MM.1S (cell line): ENCODE measurements at regions not wholly inside any gene's neighbourhood (a gene's known extent, or its start where the extent isn't known, plus 50 kb on each side); places are given as distances from the start of the nearest gene placed in this dataset.

Experiments used
- DNase-seq: peaks from one replicate; pipeline ENCODE4 v3.0.0-alpha.2; 2015
- H2AFZ ChIP-seq: fragments of 300-600 bp; sonication (generic); 2 replicates; pipeline ENCODE4 v1.6.0; 2016; ENCODE audit warnings: antibody characterized with exemption, low read length
- H3F3A ChIP-seq: fragments of 300-600 bp; sonication (generic); 2 replicates; pipeline ENCODE4 v1.6.1; 2016; ENCODE audit warnings: mild to moderate bottlenecking, antibody characterized with exemption, low read length, moderate library complexity, mixed read lengths; ENCODE audit not compliant: insufficient read depth
- H3K27ac ChIP-seq: fragments of 300-600 bp; sonication (generic); 2 replicates; pipeline ENCODE4 v1.5.1; 2016; ENCODE audit warnings: mild to moderate bottlenecking, low read length
- H3K27me3 ChIP-seq: fragments of 300-600 bp; sonication (generic); replicated peaks from 2 replicates; pipeline ENCODE4 v1.6.0; 2016; ENCODE audit warnings: low read length; ENCODE audit not compliant: insufficient read depth
- H3K36me3 ChIP-seq: fragments of 300-600 bp; sonication (generic); replicated peaks from 2 replicates; pipeline ENCODE4 v1.6.1; 2016; ENCODE audit warnings: mild to moderate bottlenecking, low read length, mixed read lengths; ENCODE audit not compliant: insufficient read depth
- H3K4me1 ChIP-seq: fragments of 300-600 bp; sonication (generic); 2 replicates; pipeline ENCODE4 v1.6.1; 2016; ENCODE audit warnings: low read length, mixed read lengths
- H3K4me2 ChIP-seq: fragments of 300-600 bp; sonication (generic); 2 replicates; pipeline ENCODE4 v1.6.0; 2016; ENCODE audit warnings: low read depth, low read length
- H3K4me3 ChIP-seq: fragments of 300-600 bp; sonication (generic); 2 replicates; pipeline ENCODE4 v1.5.1; 2016; ENCODE audit warnings: low read length, mixed read lengths
- H3K79me2 ChIP-seq: fragments of 300-600 bp; sonication (generic); 2 replicates; pipeline ENCODE4 v1.6.1; 2016; ENCODE audit warnings: mixed run types, low read length, mixed read lengths
- H3K9ac ChIP-seq: fragments of 300-600 bp; sonication (generic); 2 replicates; pipeline ENCODE4 v1.6.1; 2016; ENCODE audit warnings: low read length, mixed read lengths
- H3K9me2 ChIP-seq: fragments of 300-600 bp; sonication (generic); replicated peaks from 2 replicates; pipeline ENCODE4 v1.6.1; 2016; ENCODE audit warnings: mild to moderate bottlenecking, low read length, mixed read lengths; ENCODE audit not compliant: insufficient read depth
- H3K9me3 ChIP-seq: fragments of 300-600 bp; sonication (generic); replicated peaks from 2 replicates; pipeline ENCODE4 v1.6.1; 2016; ENCODE audit warnings: mild to moderate bottlenecking, low read length, mixed read lengths; ENCODE audit not compliant: insufficient read depth
- H4K20me1 ChIP-seq: fragments of 300-600 bp; sonication (generic); 2 replicates; pipeline ENCODE4 v1.6.1; 2016; ENCODE audit warnings: mild to moderate bottlenecking, low read length, moderate library complexity, mixed read lengths; ENCODE audit not compliant: insufficient read depth
- CTCF ChIP-seq: fragments of 300-600 bp; sonication (generic); IDR thresholded peaks from 2 replicates; pipeline ENCODE4 v1.5.1; 2016; ENCODE audit warnings: antibody characterized with exemption, low read length, mixed read lengths
- EZH2 ChIP-seq: fragments of 300-600 bp; sonication (generic); optimal IDR thresholded peaks from 2 replicates; pipeline ENCODE3; 2017; ENCODE audit warnings: low read depth, mild to moderate bottlenecking, antibody characterized with exemption, low read length, mixed read lengths
- EZH2phosphoT487 ChIP-seq: fragments of 300-600 bp; sonication (generic); IDR thresholded peaks from 2 replicates; pipeline ENCODE4 v1.6.1; 2018; ENCODE audit warnings: antibody characterized with exemption, low read length

GRCh38 chr15:70439304-70439877 is 324.0 kb downstream of the UACA start:
- Histone ChIP-seq H3K9me3 (no peaks in the 10 kb centered on the region), H3F3A (peaks cover 32% of the 10 kb centered on the region), H2AFZ (no peak overlapping the region), H3K9me2 (no peaks in the 10 kb centered on the region), H3K36me3 (no peaks in the 10 kb centered on the region), H3K79me2 (no peaks in the 10 kb centered on the region), H3K27ac (no peak overlapping the region), H3K9ac (no peak overlapping the region), H3K27me3 (no peaks in the 10 kb centered on the region), H3K4me2 (no peak overlapping the region), H3K4me1 (peaks cover 36% of the 10 kb centered on the region), H4K20me1 (no peaks in the 10 kb centered on the region), H3K4me3 (no peak overlapping the region)
- no peak for TF ChIP-seq EZH2
- no peak for TF ChIP-seq CTCF
- no peak for TF ChIP-seq EZH2phosphoT487
- no peak for DNase-seq

DNA sequence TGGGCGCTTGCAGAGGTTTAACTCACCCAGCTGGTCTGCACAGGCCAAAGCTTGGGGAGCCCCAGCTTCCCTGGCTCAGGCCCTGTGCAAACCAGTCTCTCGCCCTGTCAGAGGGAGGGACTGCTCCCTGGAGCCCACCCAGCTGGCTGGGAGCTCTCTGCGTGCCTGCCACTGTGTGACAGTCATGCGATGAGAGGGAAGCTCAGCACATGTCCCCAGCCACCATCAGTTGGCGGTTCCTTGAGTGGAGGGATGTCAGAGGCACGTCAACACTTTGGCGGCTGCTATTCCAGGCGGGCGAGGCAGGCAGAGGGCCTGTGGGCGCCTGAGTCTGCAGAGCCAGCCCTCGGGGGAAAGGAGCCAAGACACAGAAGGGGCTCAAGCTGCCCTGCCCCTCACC is 324.6 kb downstream of the UACA start:
- no peaks in the 10 kb centered on the region for H3K9me3 ChIP-seq
- no peaks in the 10 kb centered on the region for H3K79me2 ChIP-seq
- no peak overlapping the region for H3K4me2 ChIP-seq
- no peak for DNase-seq
- H2AFZ ChIP-seq = no peak overlapping the region
- peaks cover 42% of the 10 kb centered on the region for H3K4me1 ChIP-seq
- no peaks in the 10 kb centered on the region for H3K27me3 ChIP-seq
- TF ChIP-seq EZH2phosphoT487 (no peak), CTCF (no peak), EZH2 (no peak)
- no peak overlapping the region for H3K9ac ChIP-seq
- peaks cover 37% of the 10 kb centered on the region for H3F3A ChIP-seq
- no peak overlapping the region for H3K4me3 ChIP-seq
- H4K20me1 ChIP-seq = no peaks in the 10 kb centered on the region
- H3K27ac ChIP-seq = no peak overlapping the region
- no peaks in the 10 kb centered on the region for H3K9me2 ChIP-seq
- no peaks in the 10 kb centered on the region for H3K36me3 ChIP-seq

GRCh38 chr15:70437882-70438451 is 325.4 kb downstream of the UACA start:
- Histone ChIP-seq H3F3A (peaks cover 37% of the 10 kb centered on the region), H3K4me2 (no peak overlapping the region), H3K9me3 (no peaks in the 10 kb centered on the region), H3K36me3 (no peaks in the 10 kb centered on the region), H3K79me2 (no peaks in the 10 kb centered on the region), H3K27me3 (no peaks in the 10 kb centered on the region), H3K4me1 (peaks cover 42% of the 10 kb centered on the region), H2AFZ (no peak overlapping the region), H3K27ac (no peak overlapping the region), H3K9me2 (no peaks in the 10 kb centered on the region), H4K20me1 (no peaks in the 10 kb centered on the region), H3K4me3 (no peak overlapping the region), H3K9ac (no peak overlapping the region)
- TF ChIP-seq EZH2 (no peak), CTCF (no peak), EZH2phosphoT487 (no peak)
- DNase-seq = no peak
